ENCODE measurements at regions not wholly inside any gene's neighbourhood (a gene's known extent, or its start where the extent isn't known, plus 50 kb on each side); places are given as distances from the start of the nearest gene placed in this dataset.

DNA sequence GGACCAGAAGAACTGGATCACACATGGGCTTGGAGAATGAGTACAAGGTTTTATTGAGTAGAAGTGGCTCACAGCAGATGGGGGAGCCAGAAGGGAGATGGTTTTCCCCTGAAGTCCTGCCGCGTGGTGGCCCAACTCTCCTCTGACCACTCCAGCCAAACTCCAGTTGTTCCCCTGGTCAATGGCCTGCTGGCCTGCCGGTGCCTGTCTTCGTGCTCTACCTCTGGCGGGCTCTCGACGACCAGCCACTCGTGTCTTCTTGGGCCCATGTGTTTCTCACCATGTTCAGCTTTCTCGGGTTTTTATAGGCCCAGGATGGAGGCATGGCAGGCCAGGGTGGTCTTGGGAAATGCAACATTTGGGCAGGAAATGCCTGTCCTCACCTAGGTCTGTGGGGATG, 519.6 kb downstream of the CYLC2 start:
- Histone ChIP-seq H3K4me3 (ENCODE audit: low read length) (no peak overlapping the region), H3K4me2 (ENCODE audit: low read depth, low read length, poor library complexity, severe bottlenecking) (no peak overlapping the region), H3K9me2 (replicated peaks; ENCODE audit: insufficient read depth, low read length) (no peaks in the 10 kb centered on the region), H3K79me2 (ENCODE audit: low read length) (no peaks in the 10 kb centered on the region), H3K27ac (ENCODE audit: low read length) (no peak overlapping the region), H3K9me3 (ENCODE audit: low read length) (peaks cover 3% of the 10 kb centered on the region; the same call in 1 of the 2 replicates), H2AFZ (ENCODE audit: low read length) (no peak overlapping the region), H3K9ac (ENCODE audit: low read length) (no peak overlapping the region), H3K36me3 (ENCODE audit: insufficient read depth, low read length) (no peaks in the 10 kb centered on the region), H4K20me1 (ENCODE audit: insufficient read depth, low read depth, low read length) (no peaks in the 10 kb centered on the region), H3K27me3 (ENCODE audit: low read length) (no peaks in the 10 kb centered on the region), H3K4me1 (ENCODE audit: low read length) (no peaks in the 10 kb centered on the region)
- no peak for DNase-seq

DNA sequence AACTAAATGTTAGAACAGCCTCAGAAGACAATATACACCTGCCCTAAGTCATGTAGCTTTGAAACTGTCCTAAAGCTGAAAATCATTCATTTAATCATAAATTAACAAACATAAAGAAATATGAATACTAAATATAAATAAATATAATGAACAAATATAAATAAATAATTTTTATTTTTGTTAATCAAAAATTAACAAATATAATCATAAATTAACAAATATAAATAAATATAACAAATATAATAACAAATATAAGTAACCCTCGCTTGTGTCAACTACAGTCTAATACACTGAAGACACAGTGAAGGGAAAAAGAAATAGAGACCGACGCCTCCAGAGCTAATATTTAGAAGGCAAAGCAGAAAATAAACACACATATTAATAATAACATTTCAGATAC, 527.3 kb downstream of the CYLC2 start:
- no peaks in the 10 kb centered on the region for H3K27me3 ChIP-seq (ENCODE audit: low read length)
- H3K27ac ChIP-seq (ENCODE audit: low read length): no peak overlapping the region
- no peak for DNase-seq
- no peaks in the 10 kb centered on the region for H4K20me1 ChIP-seq (ENCODE audit: insufficient read depth, low read depth, low read length)
- no peaks in the 10 kb centered on the region for H3K4me1 ChIP-seq (ENCODE audit: low read length)
- H3K79me2 ChIP-seq (ENCODE audit: low read length): no peaks in the 10 kb centered on the region
- H3K4me3 ChIP-seq (ENCODE audit: low read length): no peak overlapping the region
- no peak overlapping the region for H3K9ac ChIP-seq (ENCODE audit: low read length)
- H3K4me2 ChIP-seq (ENCODE audit: low read depth, low read length, poor library complexity, severe bottlenecking): no peak overlapping the region
- no peaks in the 10 kb centered on the region for H3K36me3 ChIP-seq (ENCODE audit: insufficient read depth, low read length)
- no peaks in the 10 kb centered on the region for H3K9me2 ChIP-seq (replicated peaks; ENCODE audit: insufficient read depth, low read length)
- no peak overlapping the region for H2AFZ ChIP-seq (ENCODE audit: low read length)
- peaks cover 9% of the 10 kb centered on the region; the same call in 1 of the 2 replicates for H3K9me3 ChIP-seq (ENCODE audit: low read length)

DNA sequence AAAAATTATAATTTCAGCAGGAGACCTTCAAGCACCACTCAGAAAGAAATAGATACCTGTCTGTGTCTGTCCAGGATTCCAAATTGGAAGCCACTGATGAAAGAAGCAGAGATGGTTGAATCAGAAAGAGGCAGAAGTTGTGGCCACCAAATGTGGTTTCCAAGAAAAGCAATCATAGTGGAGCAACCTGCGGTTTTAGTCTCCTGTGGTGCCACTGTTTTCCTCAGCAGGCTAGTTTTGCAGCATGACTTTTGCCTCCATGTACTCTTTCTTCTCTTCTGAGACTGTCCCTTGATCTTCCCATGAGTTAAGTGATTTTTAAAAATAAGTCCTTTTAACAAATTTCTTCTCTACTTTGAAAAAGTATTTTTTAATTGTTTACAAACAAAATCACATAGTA, 535.8 kb downstream of the CYLC2 start:
- Histone ChIP-seq H4K20me1 (ENCODE audit: insufficient read depth, low read depth, low read length) (no peaks in the 10 kb centered on the region), H3K36me3 (ENCODE audit: insufficient read depth, low read length) (no peaks in the 10 kb centered on the region), H3K4me2 (ENCODE audit: low read depth, low read length, poor library complexity, severe bottlenecking) (no peak overlapping the region), H3K9me3 (ENCODE audit: low read length) (peaks cover 26% of the 10 kb centered on the region), H3K9me2 (replicated peaks; ENCODE audit: insufficient read depth, low read length) (no peaks in the 10 kb centered on the region), H3K4me3 (ENCODE audit: low read length) (no peak overlapping the region), H3K9ac (ENCODE audit: low read length) (no peak overlapping the region), H3K4me1 (ENCODE audit: low read length) (no peaks in the 10 kb centered on the region), H2AFZ (ENCODE audit: low read length) (no peak overlapping the region), H3K79me2 (ENCODE audit: low read length) (no peaks in the 10 kb centered on the region), H3K27me3 (ENCODE audit: low read length) (no peaks in the 10 kb centered on the region), H3K27ac (ENCODE audit: low read length) (no peak overlapping the region)
- DNase-seq: no peak

DNA sequence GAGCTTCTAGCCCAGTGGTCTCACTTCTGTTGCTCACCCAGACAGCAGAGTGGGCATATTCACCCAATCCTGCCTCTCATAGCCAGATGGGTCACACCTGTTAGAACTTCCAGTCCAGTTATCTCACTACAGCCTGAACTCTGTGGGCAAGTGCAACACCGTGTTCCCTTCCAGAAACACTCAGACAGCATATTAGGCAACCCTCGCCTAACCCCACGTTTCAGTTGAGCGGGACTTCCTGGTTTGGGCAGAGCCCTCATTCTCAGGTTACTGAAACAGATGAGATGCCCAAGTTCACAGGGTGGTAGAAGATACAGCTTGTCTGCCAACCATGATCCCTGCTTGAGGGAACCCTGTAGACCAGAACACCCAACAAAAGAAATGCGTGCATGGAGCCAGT, 538.2 kb downstream of the CYLC2 start:
- Histone ChIP-seq H3K79me2 (ENCODE audit: low read length) (no peaks in the 10 kb centered on the region), H3K36me3 (ENCODE audit: insufficient read depth, low read length) (no peaks in the 10 kb centered on the region), H3K4me3 (ENCODE audit: low read length) (no peak overlapping the region), H4K20me1 (ENCODE audit: insufficient read depth, low read depth, low read length) (no peaks in the 10 kb centered on the region), H3K9me3 (ENCODE audit: low read length) (peaks cover 22% of the 10 kb centered on the region), H2AFZ (ENCODE audit: low read length) (no peak overlapping the region), H3K9me2 (replicated peaks; ENCODE audit: insufficient read depth, low read length) (no peaks in the 10 kb centered on the region), H3K27me3 (ENCODE audit: low read length) (no peaks in the 10 kb centered on the region), H3K4me2 (ENCODE audit: low read depth, low read length, poor library complexity, severe bottlenecking) (no peak overlapping the region), H3K9ac (ENCODE audit: low read length) (no peak overlapping the region), H3K4me1 (ENCODE audit: low read length) (no peaks in the 10 kb centered on the region), H3K27ac (ENCODE audit: low read length) (no peak overlapping the region)
- no peak for DNase-seq

DNA sequence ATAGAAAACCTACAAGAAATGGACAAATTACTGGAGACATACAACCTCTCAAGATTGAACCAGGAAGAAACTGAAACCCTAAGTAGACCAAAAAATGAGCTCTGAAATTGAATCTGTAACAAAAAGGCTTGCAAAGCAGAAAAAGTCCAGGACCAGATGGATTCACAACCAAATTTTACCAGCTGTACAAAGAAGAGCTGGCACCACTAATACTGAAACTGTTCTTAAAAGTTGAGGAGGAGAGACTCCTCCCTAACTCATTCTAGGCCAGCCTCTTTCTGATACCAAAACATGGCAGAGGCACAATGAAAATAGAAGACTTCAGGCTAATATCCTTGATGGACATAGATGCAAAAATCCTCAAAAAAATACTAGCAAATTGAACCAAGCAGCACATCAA, 542.3 kb downstream of the CYLC2 start:
- Histone ChIP-seq H3K4me1 (ENCODE audit: low read length) (no peaks in the 10 kb centered on the region), H2AFZ (ENCODE audit: low read length) (no peak overlapping the region), H3K4me2 (ENCODE audit: low read depth, low read length, poor library complexity, severe bottlenecking) (no peak overlapping the region), H3K36me3 (ENCODE audit: insufficient read depth, low read length) (no peaks in the 10 kb centered on the region), H3K4me3 (ENCODE audit: low read length) (no peak overlapping the region), H3K9ac (ENCODE audit: low read length) (no peak overlapping the region), H3K79me2 (ENCODE audit: low read length) (no peaks in the 10 kb centered on the region), H3K9me3 (ENCODE audit: low read length) (peaks cover 10% of the 10 kb centered on the region), H3K27me3 (ENCODE audit: low read length) (no peaks in the 10 kb centered on the region), H3K9me2 (replicated peaks; ENCODE audit: insufficient read depth, low read length) (no peaks in the 10 kb centered on the region), H4K20me1 (ENCODE audit: insufficient read depth, low read depth, low read length) (no peaks in the 10 kb centered on the region), H3K27ac (ENCODE audit: low read length) (no peak overlapping the region)
- no peak for DNase-seq

DNA sequence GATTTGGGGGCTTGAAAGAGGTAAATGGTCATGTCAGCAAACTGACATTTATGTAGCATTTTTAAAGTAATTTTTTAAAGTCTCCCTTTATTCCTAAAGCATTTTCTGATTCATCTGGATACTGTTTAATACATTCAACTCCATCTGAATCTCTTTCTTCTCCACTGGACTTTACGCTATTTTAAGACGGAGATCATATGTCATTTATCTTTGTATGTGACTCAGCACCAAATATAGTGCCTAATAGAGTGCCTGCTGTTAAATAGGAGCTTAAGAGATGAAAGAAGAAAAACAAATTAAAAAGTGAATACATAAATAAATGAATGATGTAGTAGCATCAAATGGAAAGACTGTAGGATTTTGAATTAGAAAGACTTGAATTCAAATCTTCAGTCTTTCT, 548.8 kb upstream of the SMC2 start:
- peaks cover 16% of the 10 kb centered on the region for H3K9me3 ChIP-seq (ENCODE audit: low read length)
- H3K79me2 ChIP-seq (ENCODE audit: low read length): no peaks in the 10 kb centered on the region
- H3K36me3 ChIP-seq (ENCODE audit: insufficient read depth, low read length): no peaks in the 10 kb centered on the region
- H3K4me1 ChIP-seq (ENCODE audit: low read length): no peaks in the 10 kb centered on the region
- no peak overlapping the region for H3K4me2 ChIP-seq (ENCODE audit: low read depth, low read length, poor library complexity, severe bottlenecking)
- no peak overlapping the region for H3K9ac ChIP-seq (ENCODE audit: low read length)
- no peaks in the 10 kb centered on the region; the same call in 1 of the 2 replicates for H3K9me2 ChIP-seq (replicated peaks; ENCODE audit: insufficient read depth, low read length)
- H3K27me3 ChIP-seq (ENCODE audit: low read length): no peaks in the 10 kb centered on the region
- H3K4me3 ChIP-seq (ENCODE audit: low read length): no peak overlapping the region
- no peaks in the 10 kb centered on the region for H4K20me1 ChIP-seq (ENCODE audit: insufficient read depth, low read depth, low read length)
- H2AFZ ChIP-seq (ENCODE audit: low read length): no peak overlapping the region
- no peak overlapping the region for H3K27ac ChIP-seq (ENCODE audit: low read length)
- no peak for DNase-seq

DNA sequence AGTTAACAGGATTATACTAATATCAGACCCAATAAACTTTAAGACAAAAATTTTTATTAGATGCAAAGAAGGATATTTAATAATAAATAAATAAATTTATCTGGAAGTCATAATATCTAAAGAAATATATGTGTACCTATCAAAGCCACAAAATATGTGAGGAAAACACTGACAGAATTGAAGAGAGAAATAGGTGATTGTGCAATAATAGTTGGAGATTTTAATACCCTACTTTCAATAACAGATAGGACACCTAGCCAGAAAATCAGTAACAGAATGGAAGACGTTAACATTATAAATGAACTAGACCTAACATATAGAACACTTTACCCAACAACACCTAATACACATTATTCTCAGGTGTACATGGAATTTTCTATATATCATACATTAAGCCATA, 541.4 kb upstream of the SMC2 start:
- Histone ChIP-seq H3K9me3 (ENCODE audit: low read length) (peaks cover 14% of the 10 kb centered on the region), H3K4me1 (ENCODE audit: low read length) (no peaks in the 10 kb centered on the region), H3K9ac (ENCODE audit: low read length) (no peak overlapping the region), H3K27me3 (ENCODE audit: low read length) (no peaks in the 10 kb centered on the region), H3K9me2 (replicated peaks; ENCODE audit: insufficient read depth, low read length) (no peaks in the 10 kb centered on the region), H4K20me1 (ENCODE audit: insufficient read depth, low read depth, low read length) (no peaks in the 10 kb centered on the region), H3K27ac (ENCODE audit: low read length) (no peak overlapping the region), H3K4me2 (ENCODE audit: low read depth, low read length, poor library complexity, severe bottlenecking) (no peak overlapping the region), H3K36me3 (ENCODE audit: insufficient read depth, low read length) (no peaks in the 10 kb centered on the region), H3K4me3 (ENCODE audit: low read length) (no peak overlapping the region), H2AFZ (ENCODE audit: low read length) (no peak overlapping the region), H3K79me2 (ENCODE audit: low read length) (no peaks in the 10 kb centered on the region)
- DNase-seq: no peak

DNA sequence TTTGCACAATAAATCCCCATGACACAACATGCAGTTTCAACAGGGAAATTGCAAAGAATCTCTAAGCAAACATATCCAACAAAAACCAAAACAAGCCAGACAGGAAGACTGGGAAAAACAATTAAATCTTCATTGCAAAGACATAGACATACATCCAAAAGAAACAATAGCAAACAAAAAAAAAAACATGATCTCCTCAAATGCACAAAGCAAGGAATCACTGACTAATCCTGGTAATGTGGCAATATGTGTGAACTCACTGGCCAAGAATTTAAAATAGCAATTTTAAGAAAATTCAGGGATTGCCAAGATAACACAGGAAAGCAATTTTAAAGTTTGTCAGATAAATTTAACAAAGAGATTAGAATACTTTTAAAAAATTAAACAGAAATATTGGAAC, 520.1 kb upstream of the SMC2 start:
- Histone ChIP-seq H3K9me3 (ENCODE audit: low read length) (peaks cover 22% of the 10 kb centered on the region), H3K27ac (ENCODE audit: low read length) (no peak overlapping the region), H3K4me3 (ENCODE audit: low read length) (no peak overlapping the region), H3K4me2 (ENCODE audit: low read depth, low read length, poor library complexity, severe bottlenecking) (no peak overlapping the region), H3K4me1 (ENCODE audit: low read length) (no peaks in the 10 kb centered on the region), H2AFZ (ENCODE audit: low read length) (no peak overlapping the region), H3K36me3 (ENCODE audit: insufficient read depth, low read length) (no peaks in the 10 kb centered on the region), H3K27me3 (ENCODE audit: low read length) (no peaks in the 10 kb centered on the region), H3K9ac (ENCODE audit: low read length) (no peak overlapping the region), H4K20me1 (ENCODE audit: insufficient read depth, low read depth, low read length) (no peaks in the 10 kb centered on the region), H3K79me2 (ENCODE audit: low read length) (no peaks in the 10 kb centered on the region), H3K9me2 (replicated peaks; ENCODE audit: insufficient read depth, low read length) (no peaks in the 10 kb centered on the region)
- no peak for DNase-seq

DNA sequence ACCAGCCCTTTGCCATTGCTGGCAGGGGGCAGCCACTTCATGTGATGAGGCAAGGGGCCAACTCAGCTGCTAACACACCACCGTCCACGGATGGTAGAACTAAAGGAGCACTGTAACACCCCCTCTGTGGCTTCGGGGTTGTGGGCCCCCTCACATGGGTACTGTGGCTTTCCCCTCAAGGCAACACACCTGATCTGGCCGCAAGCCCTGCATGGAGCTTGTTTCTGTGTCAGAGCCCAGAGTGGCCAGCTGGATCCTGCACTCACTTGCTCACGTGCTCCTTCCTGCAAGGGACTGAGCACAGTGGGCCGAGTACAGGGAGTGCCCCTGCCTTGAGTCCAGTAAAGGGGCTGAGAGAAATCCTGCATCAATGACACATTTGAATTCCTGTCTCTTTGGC, 507.4 kb upstream of the SMC2 start:
- H3K9ac ChIP-seq (ENCODE audit: low read length): no peak overlapping the region
- H3K27ac ChIP-seq (ENCODE audit: low read length): no peak overlapping the region
- H3K9me2 ChIP-seq (replicated peaks; ENCODE audit: insufficient read depth, low read length): no peaks in the 10 kb centered on the region
- peaks cover 16% of the 10 kb centered on the region for H3K9me3 ChIP-seq (ENCODE audit: low read length)
- DNase-seq: no peak
- no peak overlapping the region for H2AFZ ChIP-seq (ENCODE audit: low read length)
- no peak overlapping the region for H3K4me3 ChIP-seq (ENCODE audit: low read length)
- no peaks in the 10 kb centered on the region for H3K79me2 ChIP-seq (ENCODE audit: low read length)
- H3K36me3 ChIP-seq (ENCODE audit: insufficient read depth, low read length): no peaks in the 10 kb centered on the region
- no peak overlapping the region for H3K4me2 ChIP-seq (ENCODE audit: low read depth, low read length, poor library complexity, severe bottlenecking)
- no peaks in the 10 kb centered on the region for H4K20me1 ChIP-seq (ENCODE audit: insufficient read depth, low read depth, low read length)
- H3K27me3 ChIP-seq (ENCODE audit: low read length): no peaks in the 10 kb centered on the region
- H3K4me1 ChIP-seq (ENCODE audit: low read length): no peaks in the 10 kb centered on the region
